Nephron (organoid): ENCODE measurements at regions not wholly inside any gene's neighbourhood (a gene's known extent, or its start where the extent isn't known, plus 50 kb on each side); places are given as distances from the start of the nearest gene placed in this dataset.

ENCODE experiments used
- H3K27ac Mint-ChIP-seq, 3 experiments: 2 replicates each; pipeline ENCODE4 v1.8.0; 2020; ENCODE audit warnings: mixed read lengths in 3 of 3, mild to moderate bottlenecking in 2 of 3, moderate library complexity in 1 of 3
- H3K27me3 Mint-ChIP-seq: 2 replicates; pipeline ENCODE4 v1.8.0; 2021; ENCODE audit warnings: low read depth, mild to moderate bottlenecking, moderate library complexity, mixed read lengths
- H3K36me3 Mint-ChIP-seq: 2 replicates; pipeline ENCODE4 v1.8.0; 2020; ENCODE audit warnings: low read depth, mixed read lengths
- H3K4me1 Mint-ChIP-seq: 2 replicates; pipeline ENCODE4 v1.8.0; 2020; ENCODE audit warnings: mixed read lengths
- H3K4me3 Mint-ChIP-seq, 3 experiments: 2 replicates each; pipeline ENCODE4 v1.8.0; 2020; ENCODE audit warnings: mild to moderate bottlenecking in 3 of 3, mixed read lengths in 3 of 3, moderate library complexity in 2 of 3
- H3K9me3 Mint-ChIP-seq: 2 replicates; pipeline ENCODE4 v1.8.0; 2020; ENCODE audit warnings: mixed read lengths
- CTCF ChIP-seq, 3 experiments: fragments of 200-600 bp; sonication (generic); IDR thresholded peaks; one replicate each; pipeline ENCODE4 v1.5.0; 2021; ENCODE audit warnings: antibody characterized with exemption in 3 of 3; ENCODE audit not compliant: unreplicated experiment in 3 of 3

GRCh38 chr14:49975276-49975675, 82.4 kb downstream of the ARF6 start:
- TF ChIP-seq CTCF (IDR thresholded peaks at IDR 0.05; ENCODE audit: unreplicated experiment in 3 of 3): no peak
- no peaks in the 10 kb centered on the region for H3K9me3 Mint-ChIP-seq
- H3K36me3 Mint-ChIP-seq: no peaks in the 10 kb centered on the region
- peaks cover 4% of the 10 kb centered on the region for H3K27me3 Mint-ChIP-seq
- H3K4me3 Mint-ChIP-seq: no peak overlapping the region
- H3K27ac Mint-ChIP-seq: peak overlapping the region; percentile 55 to 62 (median 56)
- peaks cover 28% of the 10 kb centered on the region for H3K4me1 Mint-ChIP-seq

GRCh38 chr14:49975799-49976198, 82.9 kb downstream of the ARF6 start:
- H3K9me3 Mint-ChIP-seq: no peaks in the 10 kb centered on the region
- no peaks in the 10 kb centered on the region for H3K36me3 Mint-ChIP-seq

GRCh38 chr14:49977126-49977841, 84.4 kb downstream of the ARF6 start:
- Mint-ChIP-seq H3K27ac (peak overlapping the region in 1 of 3 experiments; percentile 62), H3K27me3 (peaks cover 4% of the 10 kb centered on the region), H3K9me3 (no peaks in the 10 kb centered on the region), H3K4me3 (no peak overlapping the region), H3K4me1 (peaks cover 12% of the 10 kb centered on the region), H3K36me3 (no peaks in the 10 kb centered on the region)
- no peak for TF ChIP-seq CTCF (IDR thresholded peaks at IDR 0.05; ENCODE audit: unreplicated experiment in 3 of 3)

More at GRCh38 chr14:49975799-49976198, 82.9 kb downstream of the ARF6 start:
- Mint-ChIP-seq H3K4me1 (peaks cover 23% of the 10 kb centered on the region), H3K27me3 (peaks cover 4% of the 10 kb centered on the region), H3K4me3 (no peak overlapping the region), H3K27ac (peak overlapping the region in 2 of 3 experiments; percentile 55 to 64)
- TF ChIP-seq CTCF (IDR thresholded peaks at IDR 0.05; ENCODE audit: unreplicated experiment in 3 of 3): no peak

- Mint-ChIP-seq H3K4me3 (no peak overlapping the region), H3K27ac (no peak overlapping the region), H3K27me3 (peaks cover 4% of the 10 kb centered on the region), H3K4me1 (peaks cover 9% of the 10 kb centered on the region), H3K9me3 (no peaks in the 10 kb centered on the region), H3K36me3 (no peaks in the 10 kb centered on the region)
- TF ChIP-seq CTCF (IDR thresholded peaks at IDR 0.05; ENCODE audit: unreplicated experiment in 3 of 3): no peak
These were observed 87.1 kb downstream of the ARF6 start for GRCh38 chr14:49980027-49980426.

- H3K27ac Mint-ChIP-seq: peak overlapping the region; percentile 62 to 82 (median 72)
- TF ChIP-seq CTCF (IDR thresholded peaks at IDR 0.05; ENCODE audit: unreplicated experiment in 3 of 3): no peak
- H3K4me1 Mint-ChIP-seq: peaks cover 16% of the 10 kb centered on the region
- no peaks in the 10 kb centered on the region for H3K36me3 Mint-ChIP-seq
- H3K9me3 Mint-ChIP-seq: no peaks in the 10 kb centered on the region
- no peak overlapping the region for H3K4me3 Mint-ChIP-seq
- H3K27me3 Mint-ChIP-seq: peaks cover 4% of the 10 kb centered on the region
These were observed 89.2 kb downstream of the ARF6 start for GRCh38 chr14:49982082-49982481.

- H3K27me3 Mint-ChIP-seq: peaks cover 4% of the 10 kb centered on the region
- TF ChIP-seq CTCF (IDR thresholded peaks at IDR 0.05; ENCODE audit: unreplicated experiment in 3 of 3): no peak
- H3K4me1 Mint-ChIP-seq: peaks cover 21% of the 10 kb centered on the region
- H3K27ac Mint-ChIP-seq: peak overlapping the region; percentile 62 to 82 (median 72)
- no peaks in the 10 kb centered on the region for H3K9me3 Mint-ChIP-seq
- H3K4me3 Mint-ChIP-seq: no peak overlapping the region
- no peaks in the 10 kb centered on the region for H3K36me3 Mint-ChIP-seq
These were observed 89.6 kb downstream of the ARF6 start for GRCh38 chr14:49982501-49982951.
